ENCODE measurements at regions not wholly inside any gene's neighbourhood (a gene's known extent, or its start where the extent isn't known, plus 50 kb on each side); places are given as distances from the start of the nearest gene placed in this dataset.
A peak's percentile ranks its signal among the peaks of the same experiment; 100 is the strongest.
"Not testable (repeated sequence)": the region's sequence is repeated elsewhere in the genome, so short reads cannot be mapped to it uniquely, and the experiment has no call there.

DNA sequence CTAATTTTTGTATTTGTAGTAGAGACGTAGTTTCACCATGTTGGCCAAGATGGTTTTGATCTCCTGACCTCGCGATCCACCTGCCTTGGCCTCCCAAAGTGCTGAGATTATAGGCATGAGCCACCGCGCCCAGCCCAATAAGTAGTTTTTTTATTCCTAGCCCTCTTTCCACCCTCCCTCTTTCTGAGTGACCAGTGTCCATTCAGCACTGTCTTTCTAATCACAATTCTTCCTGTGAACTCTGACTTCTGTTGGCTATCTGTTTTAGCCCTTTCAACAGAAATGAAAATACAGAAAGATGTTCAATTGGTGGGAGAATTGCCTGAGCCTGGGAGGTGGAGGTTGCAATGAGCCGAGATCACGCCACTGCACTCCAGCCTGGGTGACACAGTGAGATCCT is 122.3 kb upstream of the LIFR start:
- DNase-seq (ENCODE audit: low read depth): not testable (repeated sequence)

GRCh38 chr5:38680094-38680825 is 123.8 kb upstream of the LIFR start:
- DNase-seq (ENCODE audit: low read depth): no peak

- no peak for DNase-seq (ENCODE audit: low read depth)
Measured at GRCh38 chr5:38681029-38681706, 124.7 kb upstream of the LIFR start.

GRCh38 chr5:38681966-38682365 is 125.5 kb upstream of the LIFR start:
- DNase-seq (ENCODE audit: low read depth): no peak

DNA sequence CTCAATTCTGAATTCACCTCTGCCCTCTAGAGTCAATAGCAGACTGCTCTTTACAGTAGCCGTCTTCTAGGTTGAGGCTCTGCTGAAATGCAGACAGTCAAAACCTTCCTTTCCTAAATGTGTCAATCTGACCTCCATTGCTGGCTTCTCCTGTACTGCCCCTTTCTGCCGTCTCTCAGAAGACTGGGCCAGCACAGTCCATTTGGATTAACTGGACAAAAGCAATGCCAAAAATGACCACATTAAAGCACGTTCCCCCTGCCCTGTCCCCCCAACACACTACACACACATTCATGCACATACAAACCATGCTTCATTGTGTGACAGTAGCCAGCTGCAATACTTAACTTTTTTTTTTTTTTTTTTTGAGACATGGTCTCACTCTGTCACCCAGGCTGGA is 130.2 kb upstream of the LIFR start:
- DNase-seq (ENCODE audit: low read depth): no peak

- no peak for DNase-seq (ENCODE audit: low read depth)
Measured at GRCh38 chr5:38692346-38692745, 135.9 kb upstream of the LIFR start.

- DNase-seq (ENCODE audit: low read depth): no peak
Measured at GRCh38 chr5:38692781-38693527, 136.5 kb upstream of the LIFR start.

- no peak for DNase-seq (ENCODE audit: low read depth)
Measured at GRCh38 chr5:38695021-38695958, 138.8 kb upstream of the LIFR start.

DNA sequence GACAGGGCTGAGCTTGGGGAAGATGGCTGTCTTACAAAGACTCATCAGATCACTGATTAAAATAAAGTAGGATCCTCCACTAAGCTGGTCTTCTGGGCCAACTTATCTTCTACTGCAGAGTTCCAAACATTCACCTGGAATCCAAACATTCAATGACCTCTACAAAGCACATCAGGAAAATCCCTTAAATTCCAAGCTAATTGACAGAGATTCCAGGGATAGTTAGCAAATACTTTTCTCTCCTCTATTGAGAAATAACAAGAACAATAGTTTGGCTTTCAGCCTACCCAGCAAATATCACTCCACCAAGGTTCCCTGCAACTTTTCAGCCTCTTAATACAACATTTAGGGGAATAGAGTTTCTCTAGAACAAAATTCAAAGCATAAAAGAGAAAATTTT is 140.6 kb upstream of the LIFR start:
- no peak for DNase-seq (ENCODE audit: low read depth)

DNA sequence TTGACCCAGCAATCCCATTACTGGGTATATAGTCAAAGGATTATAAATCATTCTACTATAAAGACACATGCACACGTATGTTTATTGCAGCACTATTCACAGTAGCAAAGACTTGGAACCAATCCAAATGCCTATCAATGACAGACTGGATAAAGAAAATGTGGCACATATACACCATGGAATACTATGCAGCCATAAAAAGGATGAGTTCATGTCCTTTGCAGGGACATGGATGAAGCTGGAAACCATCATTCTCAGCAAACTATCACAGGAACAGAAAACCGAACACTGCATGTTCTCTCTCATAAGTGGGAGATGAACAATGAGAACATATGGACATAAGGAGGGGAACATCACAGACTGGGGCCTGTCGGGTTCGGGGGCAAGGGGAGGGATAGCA is 140.3 kb upstream of the OSMR start:
- DNase-seq (ENCODE audit: low read depth): not testable (repeated sequence)

DNA sequence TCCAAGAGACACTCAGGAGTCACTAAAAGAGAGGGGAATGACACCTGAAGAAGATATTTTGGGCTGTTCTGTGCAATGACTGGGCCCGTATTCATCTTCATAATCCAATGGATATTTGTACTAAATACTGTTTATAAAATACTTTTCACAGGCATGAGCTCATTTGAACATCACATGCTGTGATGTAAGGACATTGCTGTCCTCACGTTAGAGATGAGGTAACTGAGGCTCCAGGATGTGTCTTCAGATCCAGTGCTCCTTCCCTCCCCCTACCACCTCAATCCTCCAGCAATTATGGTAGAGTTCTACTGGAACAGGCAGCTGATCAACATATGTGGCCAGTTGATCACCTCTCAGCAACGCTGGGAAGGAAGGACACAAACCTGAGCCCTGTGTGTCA is 139.4 kb upstream of the OSMR start:
- no peak for DNase-seq (ENCODE audit: low read depth)

GRCh38 chr5:38707352-38708210 is 138.2 kb upstream of the OSMR start:
- DNase-seq (ENCODE audit: low read depth): no peak

DNA sequence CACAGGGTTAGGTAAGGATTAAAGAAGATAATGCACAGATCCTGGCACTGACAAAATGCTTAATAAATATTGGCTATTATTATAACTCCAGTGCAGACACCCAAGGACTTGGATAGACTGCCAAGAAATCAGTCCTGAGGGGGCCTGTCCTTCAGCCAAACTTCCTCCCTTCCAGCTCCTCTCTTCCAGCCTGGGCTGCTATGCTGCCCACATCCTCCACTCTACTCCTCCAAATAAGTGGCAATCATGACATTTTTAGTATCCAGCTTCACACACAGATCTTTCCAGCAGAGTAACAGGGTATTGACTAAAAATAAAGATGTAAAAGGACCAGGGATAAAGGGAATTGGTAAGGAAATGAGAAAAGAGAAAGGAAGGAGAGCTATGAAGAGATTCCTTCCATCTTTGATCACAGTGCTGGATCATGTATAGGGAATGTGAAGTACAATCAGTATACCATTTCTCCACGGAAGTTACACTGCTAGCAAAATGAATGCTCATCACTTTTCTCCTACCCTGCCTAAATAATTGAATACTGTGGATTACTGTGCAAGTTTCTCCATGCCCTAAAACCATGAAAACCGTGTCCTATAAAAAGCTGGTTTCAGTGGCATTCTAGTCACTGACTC is 136.0 kb upstream of the OSMR start:
- DNase-seq (ENCODE audit: low read depth): no peak

- no peak for DNase-seq (ENCODE audit: low read depth)
Measured at GRCh38 chr5:38710627-38711026, 135.2 kb upstream of the OSMR start.

GRCh38 chr5:38712391-38712790 is 133.4 kb upstream of the OSMR start:
- no peak for DNase-seq (ENCODE audit: low read depth)

GRCh38 chr5:38714240-38714639 is 131.6 kb upstream of the OSMR start:
- DNase-seq (ENCODE audit: low read depth): no peak

- DNase-seq (ENCODE audit: low read depth): no peak
Measured at GRCh38 chr5:38714703-38715355, 131.0 kb upstream of the OSMR start.

DNA sequence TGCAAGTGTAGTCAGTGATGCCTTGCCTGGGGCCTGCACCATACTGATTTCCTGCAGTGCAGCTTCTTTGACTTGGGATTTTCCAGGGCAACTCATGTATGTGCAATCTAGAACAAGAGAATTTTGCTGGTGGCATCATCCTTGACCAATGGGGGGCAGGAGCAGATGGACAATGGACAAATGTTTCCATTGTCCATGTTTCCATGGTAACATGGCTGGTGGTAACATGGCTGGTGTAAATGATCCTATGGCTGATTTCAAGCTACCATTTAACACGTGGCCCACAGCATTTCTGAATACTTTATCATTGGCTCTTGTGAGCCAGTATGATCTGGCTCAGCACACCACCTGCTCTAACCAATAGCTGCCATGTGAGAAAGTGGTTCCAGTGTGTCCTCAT is 130.1 kb upstream of the OSMR start:
- DNase-seq (ENCODE audit: low read depth): no peak

DNA sequence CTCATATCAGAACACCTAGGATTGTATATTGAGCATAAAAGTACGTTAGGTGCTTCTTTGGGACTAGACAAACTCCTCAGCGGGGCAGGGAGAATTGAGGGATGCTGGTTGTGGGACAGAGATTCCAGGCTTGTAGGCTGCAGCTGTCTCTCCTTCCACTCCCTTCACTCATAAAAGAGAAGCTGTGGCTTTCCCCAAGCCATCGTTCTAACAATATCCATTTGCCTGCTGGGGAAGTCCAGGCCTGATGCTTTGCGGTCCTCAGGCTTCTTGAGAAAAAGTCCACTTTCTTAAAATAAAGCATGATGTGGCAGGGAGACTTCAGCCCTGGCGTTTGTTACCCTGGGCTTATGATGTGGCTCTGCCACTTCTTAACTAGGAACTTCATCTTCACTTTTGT is 129.3 kb upstream of the OSMR start:
- DNase-seq (ENCODE audit: low read depth): no peak

- peak; percentile 48 for DNase-seq (ENCODE audit: low read depth)
Measured at GRCh38 chr5:38718771-38719391, 126.9 kb upstream of the OSMR start.
